ENCODE measurements at regions not wholly inside any gene's neighbourhood (a gene's known extent, or its start where the extent isn't known, plus 50 kb on each side); places are given as distances from the start of the nearest gene placed in this dataset.

GRCh38 chr9:102309379-102309778, 570.9 kb upstream of the GRIN3A start:
- Histone ChIP-seq H3K27me3 (no peaks in the 10 kb centered on the region), H3K27ac (no peak overlapping the region), H3K36me3 (no peaks in the 10 kb centered on the region), H3K9me3 (peaks cover 0 to 44% (median 0%) of the 10 kb centered on the region in 11 donors), H3K4me3 (no peak overlapping the region), H3K4me1 (no peaks in the 10 kb centered on the region)
- ATAC-seq = no peak
- no peak for DNase-seq
- WGBS, 2 donors = 91 to 95% methylated on average over 1 of the region's 1 CpG
- TF ChIP-seq CTCF (IDR thresholded peaks at IDR 0.05) = no peak
- intact Hi-C loops (cut with DNase I) = no loop called here

GRCh38 chr9:102295188-102295587, 556.7 kb upstream of the GRIN3A start:
- Histone ChIP-seq H3K9me3 (peaks cover 0 to 6% (median 0%) of the 10 kb centered on the region in 11 donors), H3K27me3 (no peaks in the 10 kb centered on the region), H3K4me3 (no peak overlapping the region), H3K36me3 (no peaks in the 10 kb centered on the region), H3K4me1 (no peaks in the 10 kb centered on the region), H3K27ac (no peak overlapping the region)
- WGBS, 2 donors = 77 to 82% methylated on average over 3 of the region's 3 CpGs
- no peak for TF ChIP-seq CTCF (IDR thresholded peaks at IDR 0.05)
- ATAC-seq = no peak
- DNase-seq = no peak
- intact Hi-C loops (cut with DNase I) = no loop called here

- no peak for DNase-seq
- H3K27ac ChIP-seq = no peak overlapping the region
- no peaks in the 10 kb centered on the region for H3K36me3 ChIP-seq
- TF ChIP-seq CTCF (IDR thresholded peaks at IDR 0.05) = no peak
- no peak for ATAC-seq
- H3K27me3 ChIP-seq = no peaks in the 10 kb centered on the region
- H3K4me1 ChIP-seq = no peaks in the 10 kb centered on the region
- WGBS, 2 donors = 60 to 65% methylated on average over 2 of the region's 2 CpGs
- intact Hi-C loops (cut with DNase I) = no loop called here
- H3K4me3 ChIP-seq = no peak overlapping the region
- H3K9me3 ChIP-seq = peaks cover 0 to 9% (median under 1%) of the 10 kb centered on the region in 11 donors
Observed at GRCh38 chr9:102273952-102274351, 535.5 kb upstream of the GRIN3A start.

- intact Hi-C loops (cut with DNase I) = no loop called here
- H3K27ac ChIP-seq = no peak overlapping the region
- H3K4me3 ChIP-seq = no peak overlapping the region
- ATAC-seq (no peak), DNase-seq (no peak)
- TF ChIP-seq CTCF (IDR thresholded peaks at IDR 0.05) = no peak
- no peaks in the 10 kb centered on the region for H3K27me3 ChIP-seq
- H3K4me1 ChIP-seq = no peaks in the 10 kb centered on the region
- peaks cover 0 to 13% (median 0%) of the 10 kb centered on the region in 11 donors for H3K9me3 ChIP-seq
- 56 to 65% methylated on average over 3 of the region's 3 CpGs for WGBS, 2 donors
- H3K36me3 ChIP-seq = no peaks in the 10 kb centered on the region
Observed at GRCh38 chr9:102253099-102253498, 514.7 kb upstream of the GRIN3A start.

GRCh38 chr9:102244916-102245315, 506.5 kb upstream of the GRIN3A start:
- Histone ChIP-seq H3K27me3 (no peaks in the 10 kb centered on the region), H3K27ac (no peak overlapping the region), H3K4me3 (no peak overlapping the region), H3K9me3 (no peaks in the 10 kb centered on the region), H3K4me1 (no peaks in the 10 kb centered on the region), H3K36me3 (no peaks in the 10 kb centered on the region)
- WGBS, 2 donors = 87 to 88% methylated on average over 4 of the region's 4 CpGs
- no peak for TF ChIP-seq CTCF (IDR thresholded peaks at IDR 0.05)
- DNase-seq = no peak
- ATAC-seq = no peak
- intact Hi-C loops (cut with DNase I) = no loop called here
